ENCODE measurements at regions not wholly inside any gene's neighbourhood (a gene's known extent, or its start where the extent isn't known, plus 50 kb on each side); places are given as distances from the start of the nearest gene placed in this dataset.

- Histone ChIP-seq H3K27me3 (ENCODE audit: low read depth) (no peaks in the 10 kb centered on the region), H3K4me1 (no peaks in the 10 kb centered on the region), H3K9me3 (no peaks in the 10 kb centered on the region), H3K27ac (no peak overlapping the region), H3K36me3 (no peaks in the 10 kb centered on the region), H3K4me3 (no peak overlapping the region)
- intact Hi-C loops (cut with DNase I), result no loop called here
- ATAC-seq, result no peak
- no peak for DNase-seq
- no peak for TF ChIP-seq CTCF (IDR thresholded peaks at IDR 0.05)
Observed at GRCh38 chr12:24172031-24172772, 222.7 kb upstream of the SOX5 start.

GRCh38 chr12:24155042-24155441 is 205.6 kb upstream of the SOX5 start:
- Histone ChIP-seq H3K36me3 (no peaks in the 10 kb centered on the region), H3K4me3 (no peak overlapping the region), H3K9me3 (no peaks in the 10 kb centered on the region), H3K27me3 (ENCODE audit: low read depth) (no peaks in the 10 kb centered on the region), H3K4me1 (no peaks in the 10 kb centered on the region), H3K27ac (no peak overlapping the region)
- intact Hi-C loops (cut with DNase I), result no loop called here
- no peak for ATAC-seq
- TF ChIP-seq CTCF (IDR thresholded peaks at IDR 0.05), result no peak
- no peak for DNase-seq

- H3K9me3 ChIP-seq, result no peaks in the 10 kb centered on the region
- no peak for TF ChIP-seq CTCF (IDR thresholded peaks at IDR 0.05)
Observed at GRCh38 chr12:24153079-24153478, 203.6 kb upstream of the SOX5 start.

GRCh38 chr12:24152270-24152669 is 202.8 kb upstream of the SOX5 start:
- no peak for TF ChIP-seq CTCF (IDR thresholded peaks at IDR 0.05)
- DNase-seq (no peak), ATAC-seq (no peak)
- Histone ChIP-seq H3K4me3 (no peak overlapping the region), H3K36me3 (no peaks in the 10 kb centered on the region), H3K4me1 (no peaks in the 10 kb centered on the region), H3K27me3 (ENCODE audit: low read depth) (no peaks in the 10 kb centered on the region), H3K9me3 (no peaks in the 10 kb centered on the region), H3K27ac (no peak overlapping the region)
- intact Hi-C loops (cut with DNase I), result no loop called here

More at GRCh38 chr12:24153079-24153478, 203.6 kb upstream of the SOX5 start:
- intact Hi-C loops (cut with DNase I), result no loop called here
- ATAC-seq (no peak), DNase-seq (no peak)
- no peak overlapping the region for H3K4me3 ChIP-seq
- H3K27ac ChIP-seq, result no peak overlapping the region
- H3K27me3 ChIP-seq (ENCODE audit: low read depth), result no peaks in the 10 kb centered on the region
- no peaks in the 10 kb centered on the region for H3K4me1 ChIP-seq
- H3K36me3 ChIP-seq, result no peaks in the 10 kb centered on the region

GRCh38 chr12:24143928-24144327 is 194.5 kb upstream of the SOX5 start:
- intact Hi-C loops (cut with DNase I), result no loop called here
- ATAC-seq, result no peak

More at GRCh38 chr12:24143928-24144327, 194.5 kb upstream of the SOX5 start:
- no peaks in the 10 kb centered on the region for H3K36me3 ChIP-seq
- no peak overlapping the region for H3K4me3 ChIP-seq
- no peak for DNase-seq
- H3K9me3 ChIP-seq, result no peaks in the 10 kb centered on the region
- no peaks in the 10 kb centered on the region for H3K4me1 ChIP-seq
- no peaks in the 10 kb centered on the region for H3K27me3 ChIP-seq (ENCODE audit: low read depth)
- no peak overlapping the region for H3K27ac ChIP-seq
- no peak for TF ChIP-seq CTCF (IDR thresholded peaks at IDR 0.05)

Measured in lower lobe of right lung (tissue), 2 donors.